GM12878 (cell line): ENCODE measurements at regions not wholly inside any gene's neighbourhood (a gene's known extent, or its start where the extent isn't known, plus 50 kb on each side); places are given as distances from the start of the nearest gene placed in this dataset.

ENCODE experiments used
- ATAC-seq: fragments of 200-7000 bp; cut with Tn5 transposase; 3 replicates; pipeline ENCODE4 v1.9.1; 2020; ENCODE audit warnings: mild to moderate bottlenecking, moderate library complexity
- BruUV-seq: library from RNA; stranded (reverse); fragments of 400-500 nt; replicated peaks from 2 replicates; lab custom pipeline; 2021; lab: Mats Ljungman, UMichigan
- CTCF ChIA-PET: fragments of 300-600 bp; sonication (Branson Sonifier 250); formaldehyde crosslinking; extraction: SDS; loops from one replicate; lab custom pipeline; 2021; ENCODE audit warnings: inconsistent platforms; lab: Yijun Ruan, JAX
- POLR2A ChIA-PET: fragments of 350-600 bp; formaldehyde crosslinking; extraction: SDS; loops from one replicate; lab custom pipeline; 2021; ENCODE audit warnings: inconsistent platforms; lab: Charles Lee
- RAD21 ChIA-PET: fragments of 300-600 bp; sonication (Branson Sonifier 250); formaldehyde crosslinking; loops from one replicate; lab custom pipeline; 2023; ENCODE audit warnings: antibody characterized with exemption; ENCODE audit not compliant: unreplicated experiment; lab: Charles Lee
- SMC1A ChIA-PET: fragments of 300-600 bp; sonication (Branson Sonifier 250); formaldehyde crosslinking; loops from one replicate; lab custom pipeline; 2023; ENCODE audit not compliant: unreplicated experiment, uncharacterized antibody; lab: Charles Lee
- DNase-seq: peaks from one replicate; pipeline ENCODE4 v3.0.0-alpha.2; 2011; ENCODE audit warnings: low read depth, low spot score
- FAIRE-seq: peaks from 3 replicates; lab custom pipeline; 2011; peaks lifted over from hg19 to GRCh38; lab: Jason Lieb, UNC
- H2AFZ ChIP-seq: 2 replicates; pipeline ENCODE4 v1.6.0; 2011; ENCODE audit warnings: low read depth, low read length, control low read depth; ENCODE audit not compliant: control insufficient read depth
- H3K27ac ChIP-seq: 2 replicates; pipeline ENCODE4 v1.5.1; 2011; ENCODE audit warnings: control low read depth; ENCODE audit not compliant: control insufficient read depth, insufficient read depth
- H3K27me3 ChIP-seq, 2 experiments: replicated peaks in 1 of 2; 2 replicates each; pipeline versions ENCODE4 v1.6.0 to v1.6.1; 2011; ENCODE audit warnings: low read length in 1 of 2; ENCODE audit not compliant: control insufficient read depth in 2 of 2, insufficient read depth in 2 of 2
- H3K36me3 ChIP-seq, 2 experiments: 2 replicates each; pipeline ENCODE4 v1.5.1; 2011; ENCODE audit warnings: low read length in 1 of 2; ENCODE audit not compliant: control insufficient read depth in 2 of 2, insufficient read depth in 2 of 2
- H3K4me1 ChIP-seq: 2 replicates; pipeline ENCODE4 v1.6.1; 2011; ENCODE audit warnings: mild to moderate bottlenecking, low read length, moderate library complexity, mixed read lengths; ENCODE audit not compliant: control insufficient read depth, insufficient read depth
- H3K4me2 ChIP-seq: 2 replicates; pipeline ENCODE4 v1.6.0; 2011; ENCODE audit warnings: control low read depth; ENCODE audit not compliant: control insufficient read depth, insufficient read depth
- H3K4me3 ChIP-seq: fragments of 200-600 bp; sonication (generic); 2 replicates; pipeline ENCODE4 v1.5.1; 2016
- H3K79me2 ChIP-seq: 2 replicates; pipeline ENCODE4 v1.6.0; 2011; ENCODE audit warnings: low read length; ENCODE audit not compliant: control insufficient read depth, insufficient read depth
- H3K9ac ChIP-seq: 2 replicates; pipeline ENCODE4 v1.8.0; 2011; ENCODE audit warnings: low read length, control low read depth, mixed read lengths; ENCODE audit not compliant: control insufficient read depth, insufficient read depth
- H3K9me3 ChIP-seq: replicated peaks from 3 replicates; pipeline ENCODE4 v1.5.1; 2011; ENCODE audit warnings: mild to moderate bottlenecking, low read length; ENCODE audit not compliant: control insufficient read depth, insufficient read depth
- H4K20me1 ChIP-seq: 2 replicates; pipeline ENCODE4 v1.6.0; 2011; ENCODE audit not compliant: control insufficient read depth, insufficient read depth
- BCL3 ChIP-seq: IDR thresholded peaks from 2 replicates; pipeline ENCODE4 v1.6.1; 2011; ENCODE audit warnings: borderline replicate concordance, low read depth, mild to moderate bottlenecking, moderate library complexity, low read length; ENCODE audit not compliant: insufficient read depth, poor library complexity, severe bottlenecking
- CHD2 ChIP-seq: IDR thresholded peaks from 2 replicates; pipeline ENCODE4 v1.6.1; 2011; ENCODE audit warnings: low read depth, low read length, improper control_type of control experiment, borderline replicate concordance
- ELK1 ChIP-seq: IDR thresholded peaks from 2 replicates; pipeline ENCODE4 v1.6.1; 2012; ENCODE audit warnings: low read depth, low read length, improper control_type of control experiment
- GABPA ChIP-seq: IDR thresholded peaks from 2 replicates; pipeline ENCODE4 v1.6.1; 2014; ENCODE audit warnings: antibody characterized with exemption, low read depth, mild to moderate bottlenecking, inconsistent platforms
- NFIC ChIP-seq: IDR thresholded peaks from 2 replicates; pipeline ENCODE4 v1.6.1; 2012; ENCODE audit warnings: low read depth, mild to moderate bottlenecking, inconsistent platforms, low read length, moderate library complexity
- RB1 ChIP-seq: fragments of 450-650 bp; formaldehyde crosslinking; IDR thresholded peaks from 2 replicates; pipeline ENCODE4 v1.6.1; 2017; ENCODE audit warnings: mild to moderate bottlenecking, borderline replicate concordance
- RUNX3 ChIP-seq: IDR thresholded peaks from 2 replicates; pipeline ENCODE4 v1.6.1; 2012; ENCODE audit warnings: low read length, inconsistent platforms
- SREBF2 ChIP-seq: IDR thresholded peaks from 2 replicates; pipeline ENCODE4 v1.6.1; 2012; ENCODE audit warnings: mild to moderate bottlenecking, low read length
- TCF12 ChIP-seq: IDR thresholded peaks from 2 replicates; pipeline ENCODE4 v1.6.1; 2011; ENCODE audit warnings: low read depth, mild to moderate bottlenecking, low read length
- YBX1 ChIP-seq: fragments of 450-650 bp; IDR thresholded peaks from 2 replicates; pipeline ENCODE4 v1.6.1; 2016; ENCODE audit warnings: antibody characterized with exemption
- ZBED1 ChIP-seq: IDR thresholded peaks from 2 replicates; pipeline ENCODE4 v1.6.1; 2016; ENCODE audit warnings: borderline replicate concordance
- ZNF687 ChIP-seq: fragments of 450-650 bp; IDR thresholded peaks from 2 replicates; pipeline ENCODE4 v1.6.1; 2017; ENCODE audit warnings: mild to moderate bottlenecking, moderate library complexity
- WGBS: methylation state at CpG from one replicate; pipeline ENCODE4 v1.1.6; 2016; ENCODE audit warnings: low lambda C conversion rate; ENCODE audit not compliant: insufficient replicate concordance, insufficient coverage; ENCODE audit errors: missing lambda C conversion rate; 5-methylcytosine and 5-hydroxymethylcytosine counted together
- in situ Hi-C: fragments of 300-500 bp; cut with MboI; formaldehyde crosslinking; loops from 9 replicates; pipeline ENCODE4 v1.14.3; 2018; ENCODE audit warnings: mixed read lengths
- intact Hi-C: fragments of 100-400 bp; cut with micrococcal nuclease; formaldehyde crosslinking; loops from one replicate; pipeline ENCODE4 v1.14.2; 2022; ENCODE audit not compliant: unreplicated experiment
- TF ChIP-seq, protein P1 (sequence below): IDR thresholded peaks from 2 replicates; pipeline ENCODE4 v1.6.1; 2012; ENCODE audit warnings: mild to moderate bottlenecking, low read depth, low read length
- TF ChIP-seq, protein P2 (sequence below): fragments of 450-650 bp; IDR thresholded peaks from 2 replicates; pipeline ENCODE4 v1.6.1; 2016; ENCODE audit warnings: mild to moderate bottlenecking

- Histone ChIP-seq H3K27me3 (no peaks in the 10 kb centered on the region; a peak in 1 of 4 replicates), H3K4me3 (no peak overlapping the region), H3K9ac (no peak overlapping the region), H3K4me2 (no peak overlapping the region), H3K79me2 (no peaks in the 10 kb centered on the region), H3K36me3 (no peaks in the 10 kb centered on the region), H2AFZ (no peak overlapping the region), H3K9me3 (no peaks in the 10 kb centered on the region), H3K4me1 (no peaks in the 10 kb centered on the region), H3K27ac (no peak overlapping the region), H4K20me1 (no peaks in the 10 kb centered on the region)
- FAIRE-seq (no peak), ATAC-seq (no peak), DNase-seq (no peak)
- POLR2A ChIA-PET, result no interaction called here
- RAD21 ChIA-PET, result no interaction called here
- 13% methylated on average over 4 of the region's 4 CpGs for WGBS
- intact Hi-C loops (no loop called here), in situ Hi-C loops (no loop called here)
- SMC1A ChIA-PET, result no interaction called here
- CTCF ChIA-PET, result no interaction called here
- BruUV-seq, result no TSS peak
- TF ChIP-seq ZNF687, result no peak
- no peak for TF ChIP-seq ZBED1
- TF ChIP-seq, protein P1, sequence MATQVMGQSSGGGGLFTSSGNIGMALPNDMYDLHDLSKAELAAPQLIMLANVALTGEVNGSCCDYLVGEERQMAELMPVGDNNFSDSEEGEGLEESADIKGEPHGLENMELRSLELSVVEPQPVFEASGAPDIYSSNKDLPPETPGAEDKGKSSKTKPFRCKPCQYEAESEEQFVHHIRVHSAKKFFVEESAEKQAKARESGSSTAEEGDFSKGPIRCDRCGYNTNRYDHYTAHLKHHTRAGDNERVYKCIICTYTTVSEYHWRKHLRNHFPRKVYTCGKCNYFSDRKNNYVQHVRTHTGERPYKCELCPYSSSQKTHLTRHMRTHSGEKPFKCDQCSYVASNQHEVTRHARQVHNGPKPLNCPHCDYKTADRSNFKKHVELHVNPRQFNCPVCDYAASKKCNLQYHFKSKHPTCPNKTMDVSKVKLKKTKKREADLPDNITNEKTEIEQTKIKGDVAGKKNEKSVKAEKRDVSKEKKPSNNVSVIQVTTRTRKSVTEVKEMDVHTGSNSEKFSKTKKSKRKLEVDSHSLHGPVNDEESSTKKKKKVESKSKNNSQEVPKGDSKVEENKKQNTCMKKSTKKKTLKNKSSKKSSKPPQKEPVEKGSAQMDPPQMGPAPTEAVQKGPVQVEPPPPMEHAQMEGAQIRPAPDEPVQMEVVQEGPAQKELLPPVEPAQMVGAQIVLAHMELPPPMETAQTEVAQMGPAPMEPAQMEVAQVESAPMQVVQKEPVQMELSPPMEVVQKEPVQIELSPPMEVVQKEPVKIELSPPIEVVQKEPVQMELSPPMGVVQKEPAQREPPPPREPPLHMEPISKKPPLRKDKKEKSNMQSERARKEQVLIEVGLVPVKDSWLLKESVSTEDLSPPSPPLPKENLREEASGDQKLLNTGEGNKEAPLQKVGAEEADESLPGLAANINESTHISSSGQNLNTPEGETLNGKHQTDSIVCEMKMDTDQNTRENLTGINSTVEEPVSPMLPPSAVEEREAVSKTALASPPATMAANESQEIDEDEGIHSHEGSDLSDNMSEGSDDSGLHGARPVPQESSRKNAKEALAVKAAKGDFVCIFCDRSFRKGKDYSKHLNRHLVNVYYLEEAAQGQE, result no peak
- no peak for TF ChIP-seq BCL3
- TF ChIP-seq, protein P2, sequence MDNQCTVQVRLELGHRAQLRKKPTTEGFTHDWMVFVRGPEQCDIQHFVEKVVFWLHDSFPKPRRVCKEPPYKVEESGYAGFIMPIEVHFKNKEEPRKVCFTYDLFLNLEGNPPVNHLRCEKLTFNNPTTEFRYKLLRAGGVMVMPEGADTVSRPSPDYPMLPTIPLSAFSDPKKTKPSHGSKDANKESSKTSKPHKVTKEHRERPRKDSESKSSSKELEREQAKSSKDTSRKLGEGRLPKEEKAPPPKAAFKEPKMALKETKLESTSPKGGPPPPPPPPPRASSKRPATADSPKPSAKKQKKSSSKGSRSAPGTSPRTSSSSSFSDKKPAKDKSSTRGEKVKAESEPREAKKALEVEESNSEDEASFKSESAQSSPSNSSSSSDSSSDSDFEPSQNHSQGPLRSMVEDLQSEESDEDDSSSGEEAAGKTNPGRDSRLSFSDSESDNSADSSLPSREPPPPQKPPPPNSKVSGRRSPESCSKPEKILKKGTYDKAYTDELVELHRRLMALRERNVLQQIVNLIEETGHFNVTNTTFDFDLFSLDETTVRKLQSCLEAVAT, result no peak
- no peak for TF ChIP-seq SREBF2
- no peak for TF ChIP-seq YBX1
- TF ChIP-seq ELK1, result no peak
- TF ChIP-seq TCF12, result no peak
- TF ChIP-seq CHD2, result no peak
- TF ChIP-seq RB1, result no peak
- TF ChIP-seq GABPA, result no peak
- no peak for TF ChIP-seq NFIC
- no peak for TF ChIP-seq RUNX3
Measured at GRCh38 chr3:132870541-132870940, 148.3 kb upstream of the NPHP3 start.
